Suprapubic skin (tissue), 3 donors: ENCODE measurements at regions not wholly inside any gene's neighbourhood (a gene's known extent, or its start where the extent isn't known, plus 50 kb on each side); places are given as distances from the start of the nearest gene placed in this dataset.

Experiments used
- EP300 ChIP-seq: sonication (generic); formaldehyde crosslinking; IDR thresholded peaks from one replicate; pipeline ENCODE4 v1.6.1; 2017; ENCODE audit warnings: antibody characterized with exemption
- POLR2A ChIP-seq, 2 donors: fragments of 450-650 bp; IDR thresholded peaks; one replicate each; pipeline ENCODE4 v1.6.1; 2017; ENCODE audit warnings: antibody characterized with exemption in 2 of 2, mild to moderate bottlenecking in 2 of 2, moderate library complexity in 2 of 2
- TF ChIP-seq, protein P1 (sequence below), 2 donors: fragments of 200-600 bp in 1 of 2; fragments of 450-650 bp in 1 of 2; sonication (generic) in 1 of 2; IDR thresholded peaks; one replicate each; pipeline ENCODE4 v1.5.1; 2016 to 2019; ENCODE audit warnings: antibody characterized with exemption in 2 of 2, mild to moderate bottlenecking in 1 of 2, moderate library complexity in 1 of 2

DNA sequence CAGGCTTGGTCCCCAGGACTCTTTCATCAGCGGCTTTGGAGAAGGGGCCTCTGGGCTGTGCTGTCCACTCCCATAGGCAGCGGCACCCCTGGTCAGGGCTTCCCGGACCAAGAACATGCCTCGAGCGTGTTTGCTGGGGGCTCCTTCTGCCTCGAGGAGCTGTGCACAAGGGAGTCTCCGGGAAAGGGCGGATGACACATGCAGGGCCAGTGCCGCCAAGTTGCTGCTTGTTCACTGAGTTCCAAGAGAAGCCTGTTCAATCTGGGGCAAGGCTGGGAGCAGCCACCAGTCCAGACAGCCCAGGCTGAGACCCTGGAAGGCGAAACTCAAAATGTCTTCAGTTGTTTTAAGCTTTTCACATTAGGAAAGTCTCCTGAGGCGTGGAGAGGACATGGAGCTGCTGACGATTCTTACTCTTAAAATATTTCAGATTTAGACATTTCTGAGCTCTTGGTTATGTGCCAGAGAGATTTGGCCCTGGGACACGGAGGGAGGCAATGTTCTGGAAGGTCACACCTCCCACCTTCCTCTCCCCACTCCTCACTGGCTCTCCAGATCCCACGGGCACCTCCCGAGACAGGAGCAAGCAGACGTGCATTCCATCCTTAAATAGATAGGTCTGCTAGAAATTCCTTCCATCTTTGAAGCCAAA lies 84.5 kb upstream of the ZNF469 start:
- no peak for TF ChIP-seq POLR2A (IDR thresholded peaks at IDR 0.05)
- TF ChIP-seq, protein P1, sequence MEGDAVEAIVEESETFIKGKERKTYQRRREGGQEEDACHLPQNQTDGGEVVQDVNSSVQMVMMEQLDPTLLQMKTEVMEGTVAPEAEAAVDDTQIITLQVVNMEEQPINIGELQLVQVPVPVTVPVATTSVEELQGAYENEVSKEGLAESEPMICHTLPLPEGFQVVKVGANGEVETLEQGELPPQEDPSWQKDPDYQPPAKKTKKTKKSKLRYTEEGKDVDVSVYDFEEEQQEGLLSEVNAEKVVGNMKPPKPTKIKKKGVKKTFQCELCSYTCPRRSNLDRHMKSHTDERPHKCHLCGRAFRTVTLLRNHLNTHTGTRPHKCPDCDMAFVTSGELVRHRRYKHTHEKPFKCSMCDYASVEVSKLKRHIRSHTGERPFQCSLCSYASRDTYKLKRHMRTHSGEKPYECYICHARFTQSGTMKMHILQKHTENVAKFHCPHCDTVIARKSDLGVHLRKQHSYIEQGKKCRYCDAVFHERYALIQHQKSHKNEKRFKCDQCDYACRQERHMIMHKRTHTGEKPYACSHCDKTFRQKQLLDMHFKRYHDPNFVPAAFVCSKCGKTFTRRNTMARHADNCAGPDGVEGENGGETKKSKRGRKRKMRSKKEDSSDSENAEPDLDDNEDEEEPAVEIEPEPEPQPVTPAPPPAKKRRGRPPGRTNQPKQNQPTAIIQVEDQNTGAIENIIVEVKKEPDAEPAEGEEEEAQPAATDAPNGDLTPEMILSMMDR (IDR thresholded peaks at IDR 0.05), result no peak
- TF ChIP-seq EP300, result no peak
